NCI-H1930 (cell line): ENCODE measurements at regions not wholly inside any gene's neighbourhood (a gene's known extent, or its start where the extent isn't known, plus 50 kb on each side); places are given as distances from the start of the nearest gene placed in this dataset.

ENCODE experiments used
- DNase-seq, 2 experiments: peaks; one replicate each; lab custom pipeline; 2025; lab: John Stamatoyannopoulos, UW

GRCh38 chr14:101004176-101004575 is 100.7 kb upstream of the RTL1 start:
- DNase-seq: no peak

- no peak for DNase-seq
Observed at GRCh38 chr14:101004954-101005353, 101.4 kb upstream of the RTL1 start.

- DNase-seq: no peak
Observed at GRCh38 chr14:101005447-101005846, 101.9 kb upstream of the RTL1 start.

- DNase-seq: no peak
Observed at GRCh38 chr14:101006008-101006407, 102.5 kb upstream of the RTL1 start.

- DNase-seq: no peak
Observed at GRCh38 chr14:101007004-101007614, 103.6 kb upstream of the RTL1 start.

GRCh38 chr14:101007765-101008164 is 104.2 kb upstream of the RTL1 start:
- no peak for DNase-seq

GRCh38 chr14:101008196-101008595 is 104.7 kb upstream of the RTL1 start:
- no peak for DNase-seq

GRCh38 chr14:101008631-101009336 is 105.3 kb upstream of the RTL1 start:
- no peak for DNase-seq

- DNase-seq: no peak
Observed at GRCh38 chr14:101009531-101009930, 106.0 kb upstream of the RTL1 start.

- no peak for DNase-seq
Observed at GRCh38 chr14:101010293-101010692, 106.8 kb upstream of the RTL1 start.

- no peak for DNase-seq
Observed at GRCh38 chr14:101010835-101011234, 107.3 kb upstream of the RTL1 start.

- no peak for DNase-seq
Observed at GRCh38 chr14:101017209-101017608, 113.7 kb upstream of the RTL1 start.

- DNase-seq: no peak
Observed at GRCh38 chr14:101017806-101018560, 114.5 kb upstream of the RTL1 start.

GRCh38 chr14:101018561-101019290 is 115.2 kb upstream of the RTL1 start:
- DNase-seq: no peak

GRCh38 chr14:101019541-101019940 is 116.0 kb upstream of the RTL1 start:
- DNase-seq: no peak

- no peak for DNase-seq
Observed at GRCh38 chr14:101019990-101020710, 116.6 kb upstream of the RTL1 start.

- DNase-seq: no peak
Observed at GRCh38 chr14:101020834-101021370, 117.4 kb upstream of the RTL1 start.

- no peak for DNase-seq
Observed at GRCh38 chr14:101022121-101022520, 118.6 kb upstream of the RTL1 start.

- no peak for DNase-seq
Observed at GRCh38 chr14:101022916-101023435, 119.5 kb upstream of the RTL1 start.

- no peak for DNase-seq
Observed at GRCh38 chr14:101024686-101025085, 121.2 kb upstream of the RTL1 start.

GRCh38 chr14:101025131-101025530 is 121.6 kb upstream of the RTL1 start:
- DNase-seq: no peak
